ENCODE measurements at regions not wholly inside any gene's neighbourhood (a gene's known extent, or its start where the extent isn't known, plus 50 kb on each side); places are given as distances from the start of the nearest gene placed in this dataset.

DNA sequence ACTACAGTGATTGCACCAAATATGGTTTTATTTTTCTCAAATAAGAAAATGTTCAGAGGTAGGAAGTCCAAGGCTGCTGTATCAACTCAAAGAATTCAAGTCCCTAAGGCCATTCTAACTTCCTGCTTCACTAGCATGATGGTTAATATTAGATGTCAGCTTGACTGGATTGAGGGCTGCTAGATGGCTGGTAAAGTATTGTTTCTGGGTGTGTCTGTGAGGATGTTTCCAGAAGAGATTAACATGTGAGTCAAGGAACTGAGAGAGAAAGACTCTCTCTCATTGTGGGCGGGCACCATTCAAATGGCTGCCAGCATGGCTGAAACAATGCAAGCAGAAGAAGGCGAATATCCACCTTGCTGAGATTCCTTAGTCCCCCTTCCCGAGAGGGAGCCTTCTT is 77.4 kb upstream of the NRBF2 start:
- no peak overlapping the region for H3K4me3 ChIP-seq (replicated peaks in 1 of 3; ENCODE audit: insufficient read depth in 1 of 3, low read depth in 1 of 3, low read length in 3 of 3)
- ChIA-PET POLR2A (no interaction called here), CTCF (no interaction called here)
- H3K9ac ChIP-seq (replicated peaks; ENCODE audit: extremely low read depth, insufficient read depth, low read length), result no peak overlapping the region
- FAIRE-seq, result no peak
- H3K9me3 ChIP-seq (replicated peaks; ENCODE audit: control insufficient read depth, insufficient read depth, low read length), result no peaks in the 10 kb centered on the region
- no peaks in the 10 kb centered on the region for H3K79me2 ChIP-seq (ENCODE audit: control insufficient read depth, insufficient read depth, low read length)
- H4K20me1 ChIP-seq (replicated peaks; ENCODE audit: control insufficient read depth, extremely low read depth, insufficient read depth, low read length), result no peaks in the 10 kb centered on the region
- BruUV-seq (replicated peaks), result no TSS peak
- H3K27me3 ChIP-seq (ENCODE audit: control insufficient read depth in 2 of 2, insufficient read depth in 2 of 2, low read length in 2 of 2), result no peaks in the 10 kb centered on the region
- dilution Hi-C loops (cut with MboI; ENCODE audit: extremely low pct_ligation_motif_present, low sequenced_read_pairs), result no loop called here
- intact Hi-C loops (cut with micrococcal nuclease), result no loop called here
- no peak overlapping the region for H3K27ac ChIP-seq (ENCODE audit: insufficient read depth, low read depth, low read length)
- DNase-seq (ENCODE audit: low read depth, low spot score), result no peak
- H2AFZ ChIP-seq (ENCODE audit: low read depth, low read length), result no peak overlapping the region
- H3K36me3 ChIP-seq (ENCODE audit: control insufficient read depth in 2 of 2, extremely low read depth in 1 of 2, insufficient read depth in 2 of 2, low read length in 2 of 2), result no peaks in the 10 kb centered on the region
- no peak overlapping the region for H3K4me2 ChIP-seq (ENCODE audit: insufficient read depth, low read length)
- H3K9me1 ChIP-seq (replicated peaks; ENCODE audit: control insufficient read depth, extremely low read depth, insufficient read depth, low read length), result no peaks in the 10 kb centered on the region
- no peaks in the 10 kb centered on the region for H3K4me1 ChIP-seq (ENCODE audit: control insufficient read depth, extremely low read depth, insufficient read depth, low read length)
- TF ChIP-seq MYC (IDR thresholded peaks at IDR 0.05; ENCODE audit: low read depth, low read length) (no peak), POLR2AphosphoS5 (IDR thresholded peaks at IDR 0.05; ENCODE audit: insufficient read depth, low read depth, low read length) (no peak), EZH2 (IDR thresholded peaks at IDR 0.05; ENCODE audit: borderline replicate concordance, low read depth, low read length, severe bottlenecking) (no peak), POLR2A (IDR thresholded peaks at IDR 0.05; ENCODE audit: low read depth, low read length) (no peak), JUN (IDR thresholded peaks at IDR 0.05; ENCODE audit: borderline replicate concordance, insufficient read depth, insufficient read length, low read depth) (no peak), FOS (IDR thresholded peaks at IDR 0.05; ENCODE audit: borderline replicate concordance, insufficient read depth, low read length) (no peak), GATA2 (IDR thresholded peaks at IDR 0.05; ENCODE audit: insufficient read depth, insufficient read length, low read depth, low read length) (no peak)
- TF ChIP-seq, protein P1, sequence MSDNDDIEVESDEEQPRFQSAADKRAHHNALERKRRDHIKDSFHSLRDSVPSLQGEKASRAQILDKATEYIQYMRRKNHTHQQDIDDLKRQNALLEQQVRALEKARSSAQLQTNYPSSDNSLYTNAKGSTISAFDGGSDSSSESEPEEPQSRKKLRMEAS (IDR thresholded peaks at IDR 0.05; ENCODE audit: insufficient read depth, insufficient read length), result no peak
- TF ChIP-seq, protein P2, sequence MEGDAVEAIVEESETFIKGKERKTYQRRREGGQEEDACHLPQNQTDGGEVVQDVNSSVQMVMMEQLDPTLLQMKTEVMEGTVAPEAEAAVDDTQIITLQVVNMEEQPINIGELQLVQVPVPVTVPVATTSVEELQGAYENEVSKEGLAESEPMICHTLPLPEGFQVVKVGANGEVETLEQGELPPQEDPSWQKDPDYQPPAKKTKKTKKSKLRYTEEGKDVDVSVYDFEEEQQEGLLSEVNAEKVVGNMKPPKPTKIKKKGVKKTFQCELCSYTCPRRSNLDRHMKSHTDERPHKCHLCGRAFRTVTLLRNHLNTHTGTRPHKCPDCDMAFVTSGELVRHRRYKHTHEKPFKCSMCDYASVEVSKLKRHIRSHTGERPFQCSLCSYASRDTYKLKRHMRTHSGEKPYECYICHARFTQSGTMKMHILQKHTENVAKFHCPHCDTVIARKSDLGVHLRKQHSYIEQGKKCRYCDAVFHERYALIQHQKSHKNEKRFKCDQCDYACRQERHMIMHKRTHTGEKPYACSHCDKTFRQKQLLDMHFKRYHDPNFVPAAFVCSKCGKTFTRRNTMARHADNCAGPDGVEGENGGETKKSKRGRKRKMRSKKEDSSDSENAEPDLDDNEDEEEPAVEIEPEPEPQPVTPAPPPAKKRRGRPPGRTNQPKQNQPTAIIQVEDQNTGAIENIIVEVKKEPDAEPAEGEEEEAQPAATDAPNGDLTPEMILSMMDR (IDR thresholded peaks at IDR 0.05; ENCODE audit: extremely low read depth in 1 of 2, insufficient read depth in 1 of 2, low read depth in 1 of 2, low read length in 2 of 2), result no peak

Measured in endothelial cell of umbilical vein (primary cell).